Central memory CD8-positive, alpha-beta T cell (primary cell): ENCODE measurements at regions not wholly inside any gene's neighbourhood (a gene's known extent, or its start where the extent isn't known, plus 50 kb on each side); places are given as distances from the start of the nearest gene placed in this dataset.
"Not testable (repeated sequence)": the region's sequence is repeated elsewhere in the genome, so short reads cannot be mapped to it uniquely, and the experiment has no call there.

ENCODE experiments used
- ATAC-seq: fragments of 150-1000 bp; cut with Tn5 transposase; replicated peaks from 2 replicates; pipeline ENCODE4 v1.10.0; 2022; ENCODE audit warnings: mild to moderate bottlenecking, moderate FRiP score, moderate number of reproducible peaks; ENCODE audit not compliant: poor library complexity, severe bottlenecking; ENCODE audit errors: extremely low read depth
- DNase-seq, 2 donors: peaks; one replicate each; pipeline ENCODE4 v3.0.0; 2021; ENCODE audit warnings: low spot score in 2 of 2
- H3K27ac Mint-ChIP-seq: one replicate; pipeline ENCODE4 v1.8.0; 2022; ENCODE audit warnings: low read depth, mild to moderate bottlenecking, moderate library complexity, mixed read lengths
- H3K27me3 Mint-ChIP-seq: one replicate; pipeline ENCODE4 v1.8.0; 2022; ENCODE audit warnings: mixed read lengths
- H3K36me3 Mint-ChIP-seq: one replicate; pipeline ENCODE4 v1.8.0; 2022; ENCODE audit warnings: mild to moderate bottlenecking, moderate library complexity, mixed read lengths; ENCODE audit not compliant: insufficient read depth
- H3K4me1 Mint-ChIP-seq: one replicate; pipeline ENCODE4 v1.8.0; 2022; ENCODE audit warnings: mixed read lengths
- H3K4me3 Mint-ChIP-seq: one replicate; pipeline ENCODE4 v1.8.0; 2022; ENCODE audit warnings: mild to moderate bottlenecking, moderate library complexity, mixed read lengths
- H3K9me3 Mint-ChIP-seq: one replicate; pipeline ENCODE4 v1.8.0; 2022; ENCODE audit warnings: mixed read lengths

DNA sequence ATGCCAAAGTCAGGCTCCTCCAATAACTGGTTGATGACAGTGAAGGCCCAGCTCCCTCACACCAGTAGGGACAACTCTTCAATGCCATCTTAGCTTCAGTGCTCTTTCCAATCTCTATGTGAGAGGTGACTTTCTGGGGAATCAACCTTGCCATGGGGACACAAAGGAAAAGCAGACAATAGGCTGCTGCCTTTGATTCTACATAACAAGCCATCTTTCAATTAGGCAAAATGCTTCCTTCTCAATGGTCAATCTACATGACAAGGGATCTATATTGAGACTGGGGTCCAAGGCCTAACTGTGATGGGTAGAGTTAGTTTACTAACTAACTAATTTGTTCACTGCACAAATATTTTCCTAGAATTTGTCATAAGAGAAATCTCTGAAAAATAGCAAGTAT, 1417.5 kb upstream of the SEL1L start:
- no peak overlapping the region for H3K4me3 Mint-ChIP-seq
- ATAC-seq (no peak), DNase-seq (no peak)
- peaks cover 30% of the 10 kb centered on the region for H3K9me3 Mint-ChIP-seq
- no peak overlapping the region for H3K27ac Mint-ChIP-seq
- no peaks in the 10 kb centered on the region for H3K4me1 Mint-ChIP-seq
- no peaks in the 10 kb centered on the region for H3K27me3 Mint-ChIP-seq
- H3K36me3 Mint-ChIP-seq: peaks cover 1% of the 10 kb centered on the region

DNA sequence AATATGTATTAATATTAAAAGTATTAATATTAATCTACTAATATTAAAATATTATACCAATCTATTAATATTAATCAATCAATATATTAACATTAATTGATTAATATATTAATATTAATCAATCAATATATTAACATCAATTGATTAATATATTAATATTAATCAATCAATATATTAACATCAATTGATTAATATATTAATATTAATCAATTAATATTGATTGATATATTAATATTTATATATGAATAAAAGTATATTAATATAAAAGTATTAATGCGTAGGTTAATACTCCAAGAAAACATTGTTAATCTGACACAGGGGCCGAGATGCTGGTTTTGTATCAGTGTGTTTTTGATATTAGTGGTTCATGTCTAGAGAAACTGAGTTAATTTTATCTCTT, 1430.1 kb upstream of the SEL1L start:
- H3K9me3 Mint-ChIP-seq: peaks cover 14% of the 10 kb centered on the region
- H3K4me3 Mint-ChIP-seq: no peak overlapping the region
- H3K27me3 Mint-ChIP-seq: no peaks in the 10 kb centered on the region
- no peak overlapping the region for H3K27ac Mint-ChIP-seq
- DNase-seq: no peak
- H3K4me1 Mint-ChIP-seq: no peaks in the 10 kb centered on the region
- no peaks in the 10 kb centered on the region for H3K36me3 Mint-ChIP-seq
- ATAC-seq: no peak

DNA sequence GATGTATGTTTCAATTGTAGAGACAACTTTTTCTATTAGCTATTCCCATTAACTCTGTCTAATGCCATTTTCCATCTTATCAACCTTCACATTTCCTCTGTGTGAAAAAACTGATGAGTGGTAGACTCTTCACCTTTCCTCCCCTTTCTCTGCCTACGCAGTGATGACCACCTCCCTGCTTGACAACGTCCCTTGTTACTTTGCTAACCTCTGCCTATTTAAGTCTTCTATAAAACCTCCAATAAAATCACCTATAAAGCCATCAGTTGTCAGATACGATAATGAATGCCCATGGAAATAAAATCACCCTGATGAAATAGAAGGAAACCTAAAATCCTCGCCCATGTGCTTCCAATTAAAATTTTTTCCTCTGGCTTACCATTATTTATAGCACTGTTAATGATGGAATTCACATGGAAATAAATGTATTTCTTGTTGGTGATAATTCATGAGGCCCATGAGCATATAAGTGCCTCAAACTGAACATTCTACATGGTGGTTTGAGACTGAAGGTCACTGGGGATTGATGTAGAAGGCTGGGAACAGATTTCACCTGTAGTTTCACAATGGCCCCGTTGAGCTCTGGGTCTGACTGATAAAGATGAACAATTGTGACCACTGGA, 1454.0 kb upstream of the SEL1L start:
- Mint-ChIP-seq H3K4me3 (no peak overlapping the region), H3K4me1 (no peaks in the 10 kb centered on the region), H3K27me3 (no peaks in the 10 kb centered on the region), H3K36me3 (no peaks in the 10 kb centered on the region), H3K9me3 (peaks cover 5% of the 10 kb centered on the region), H3K27ac (no peak overlapping the region)
- no peak for DNase-seq
- no peak for ATAC-seq

DNA sequence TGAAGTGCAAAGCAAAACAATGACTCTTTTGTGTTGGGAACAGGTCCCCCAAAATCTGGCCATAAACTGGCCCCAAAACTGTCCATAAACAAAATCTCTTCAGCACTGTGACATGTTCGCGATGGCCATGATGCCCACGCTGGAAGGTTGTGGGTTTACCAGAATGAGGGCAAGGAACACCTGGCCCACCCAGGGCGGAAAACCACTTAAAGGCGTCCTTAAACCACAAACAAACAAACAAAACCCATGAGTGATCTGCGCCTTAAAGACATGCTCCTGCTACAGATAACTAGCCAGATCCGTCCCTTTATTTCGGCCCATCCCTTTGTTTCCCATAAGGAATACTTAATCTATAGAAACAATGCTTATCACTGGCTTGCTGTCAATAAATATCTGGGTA, 1460.9 kb upstream of the SEL1L start:
- H3K27ac Mint-ChIP-seq, H3K4me1 Mint-ChIP-seq, H3K4me3 Mint-ChIP-seq, DNase-seq, H3K27me3 Mint-ChIP-seq, ATAC-seq, H3K36me3 Mint-ChIP-seq: not testable (repeated sequence)
- H3K9me3 Mint-ChIP-seq: peaks cover 15% of the 10 kb centered on the region

DNA sequence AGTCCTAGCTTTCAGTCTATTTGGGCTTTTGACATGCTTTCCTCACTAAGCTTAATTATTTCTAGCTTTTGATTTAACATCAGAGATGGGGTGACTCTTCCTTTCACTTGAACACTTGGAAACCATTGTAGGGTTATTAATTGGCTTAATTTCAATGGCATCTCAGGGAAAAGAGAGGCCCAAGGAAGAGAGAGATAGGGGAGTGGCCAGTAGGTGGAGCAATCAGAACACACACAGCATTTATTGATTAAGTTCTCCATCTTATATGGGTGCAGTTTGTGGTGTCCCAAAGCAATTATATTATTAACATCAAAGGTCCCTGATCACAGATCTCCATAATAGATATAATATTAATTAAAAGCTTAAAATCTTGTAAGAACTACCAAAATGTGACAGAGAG, 1466.1 kb upstream of the SEL1L start:
- Mint-ChIP-seq H3K36me3 (no peaks in the 10 kb centered on the region), H3K9me3 (peaks cover 10% of the 10 kb centered on the region), H3K4me1 (no peaks in the 10 kb centered on the region), H3K27ac (no peak overlapping the region), H3K4me3 (no peak overlapping the region), H3K27me3 (no peaks in the 10 kb centered on the region)
- ATAC-seq (no peak), DNase-seq (no peak)

DNA sequence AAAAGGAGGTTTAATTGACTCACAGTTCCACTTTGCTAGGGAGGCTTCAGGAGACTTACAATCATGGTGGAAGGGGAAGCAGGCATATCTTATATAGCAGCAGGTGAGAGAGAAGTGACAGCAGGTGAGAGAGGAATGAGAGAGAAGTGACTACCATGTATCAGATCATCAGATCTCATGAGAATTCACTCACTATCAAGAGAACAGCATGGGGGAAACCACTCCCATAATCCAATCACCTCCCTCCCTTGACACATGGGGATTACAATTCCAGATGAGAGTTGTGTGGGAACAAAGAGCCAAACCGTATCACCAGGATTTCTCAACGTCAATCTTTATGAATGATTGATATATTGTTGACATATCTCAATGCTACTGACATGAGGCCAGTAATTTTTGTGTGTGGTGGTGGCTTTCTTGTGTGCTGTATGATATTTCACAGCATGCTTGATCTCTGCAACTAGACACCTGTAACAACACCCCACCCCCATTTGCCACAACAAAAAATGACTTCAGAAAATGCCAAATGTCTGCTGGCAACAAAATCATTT, 1470.9 kb upstream of the SEL1L start:
- no peak for ATAC-seq

DNA sequence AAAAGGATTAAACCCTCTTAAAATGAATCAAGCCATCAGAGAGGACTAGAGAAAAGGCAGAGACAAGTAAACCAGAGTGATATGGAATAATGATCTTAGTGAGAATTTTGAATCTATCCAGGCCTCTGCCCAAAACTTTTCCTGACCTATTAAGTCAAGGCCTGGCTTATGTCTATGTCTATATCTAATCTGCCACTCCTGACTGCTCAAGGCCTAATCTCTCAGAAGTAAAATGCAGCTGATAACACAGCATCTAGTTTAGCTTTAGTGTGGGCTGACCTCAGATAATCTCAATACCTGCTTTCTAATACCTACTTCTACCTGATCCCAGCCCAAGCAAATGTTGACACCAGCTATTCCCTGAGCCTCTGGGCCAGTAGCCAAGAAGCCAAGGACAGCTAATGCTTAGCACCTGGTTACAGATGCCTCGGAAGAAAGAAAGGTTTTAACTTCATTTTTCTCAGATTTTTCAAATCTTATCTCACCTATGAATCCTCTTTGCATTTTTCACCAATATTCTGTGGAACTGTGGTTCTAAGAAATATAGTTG, 1472.5 kb upstream of the SEL1L start:
- H3K27ac Mint-ChIP-seq: no peak overlapping the region
- H3K9me3 Mint-ChIP-seq: peaks cover 18% of the 10 kb centered on the region
- H3K27me3 Mint-ChIP-seq: no peaks in the 10 kb centered on the region
- no peak overlapping the region for H3K4me3 Mint-ChIP-seq
- H3K4me1 Mint-ChIP-seq: no peaks in the 10 kb centered on the region
- DNase-seq (no peak), ATAC-seq (no peak)
- H3K36me3 Mint-ChIP-seq: no peaks in the 10 kb centered on the region

More for the DNA sequence above, 1470.9 kb upstream of the SEL1L start:
- H3K9me3 Mint-ChIP-seq: peaks cover 13% of the 10 kb centered on the region
- H3K27me3 Mint-ChIP-seq: no peaks in the 10 kb centered on the region
- H3K36me3 Mint-ChIP-seq: no peaks in the 10 kb centered on the region
- no peaks in the 10 kb centered on the region for H3K4me1 Mint-ChIP-seq
- H3K4me3 Mint-ChIP-seq: no peak overlapping the region
- no peak for DNase-seq
- H3K27ac Mint-ChIP-seq: no peak overlapping the region

DNA sequence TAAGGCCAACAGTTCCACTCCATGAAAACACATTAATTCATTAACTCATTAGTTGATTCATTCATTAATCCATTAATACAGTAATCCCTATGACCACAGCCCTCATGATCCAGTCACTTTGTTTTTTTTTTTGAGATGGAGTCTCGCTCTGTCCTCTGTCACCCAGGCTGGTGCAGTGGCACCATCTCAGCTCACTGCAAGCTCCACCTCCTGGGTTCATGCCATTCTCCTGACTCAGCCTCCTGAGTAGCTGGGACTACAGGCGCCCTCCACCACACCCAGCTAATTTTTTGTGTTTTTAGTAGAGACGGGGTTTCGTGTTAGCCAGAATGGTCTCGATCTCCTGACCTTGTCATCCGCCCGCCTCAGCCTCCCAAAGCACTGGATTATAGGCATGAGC, 1473.4 kb upstream of the SEL1L start:
- peaks cover 18% of the 10 kb centered on the region for H3K9me3 Mint-ChIP-seq
- H3K4me1 Mint-ChIP-seq, H3K4me3 Mint-ChIP-seq, H3K27ac Mint-ChIP-seq, ATAC-seq, H3K36me3 Mint-ChIP-seq, DNase-seq, H3K27me3 Mint-ChIP-seq: not testable (repeated sequence)

DNA sequence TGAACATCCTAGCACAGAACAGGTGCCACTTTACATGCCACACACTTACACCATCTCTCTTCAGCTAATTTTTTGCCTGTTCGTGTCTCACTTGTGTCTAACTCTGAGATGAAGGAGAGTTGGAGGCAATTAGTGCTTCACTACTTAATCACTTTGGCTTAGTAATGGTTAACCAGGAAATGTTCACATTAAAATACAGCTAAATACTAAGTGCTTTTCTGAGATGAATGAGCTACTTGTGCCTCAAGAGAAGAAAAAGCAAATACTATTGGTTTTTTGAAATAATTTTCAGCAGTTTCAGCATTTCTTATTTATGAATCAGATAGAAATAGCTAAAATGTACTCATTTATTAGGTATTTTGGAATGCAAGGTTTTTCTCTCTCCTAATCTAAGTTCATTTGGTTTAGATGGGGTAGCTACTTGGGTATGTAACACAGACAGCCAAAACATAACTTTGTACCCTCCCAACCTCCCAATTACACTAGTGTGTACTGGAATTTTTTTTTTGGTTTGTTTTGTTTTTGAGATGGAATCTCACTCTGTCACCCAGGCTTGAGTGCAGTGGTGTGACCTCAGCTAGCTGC, 1474.1 kb upstream of the SEL1L start:
- ATAC-seq (no peak), DNase-seq (no peak)
- no peaks in the 10 kb centered on the region for H3K36me3 Mint-ChIP-seq
- H3K27ac Mint-ChIP-seq: no peak overlapping the region
- H3K27me3 Mint-ChIP-seq: no peaks in the 10 kb centered on the region
- no peaks in the 10 kb centered on the region for H3K4me1 Mint-ChIP-seq
- no peak overlapping the region for H3K4me3 Mint-ChIP-seq
- H3K9me3 Mint-ChIP-seq: peaks cover 18% of the 10 kb centered on the region

DNA sequence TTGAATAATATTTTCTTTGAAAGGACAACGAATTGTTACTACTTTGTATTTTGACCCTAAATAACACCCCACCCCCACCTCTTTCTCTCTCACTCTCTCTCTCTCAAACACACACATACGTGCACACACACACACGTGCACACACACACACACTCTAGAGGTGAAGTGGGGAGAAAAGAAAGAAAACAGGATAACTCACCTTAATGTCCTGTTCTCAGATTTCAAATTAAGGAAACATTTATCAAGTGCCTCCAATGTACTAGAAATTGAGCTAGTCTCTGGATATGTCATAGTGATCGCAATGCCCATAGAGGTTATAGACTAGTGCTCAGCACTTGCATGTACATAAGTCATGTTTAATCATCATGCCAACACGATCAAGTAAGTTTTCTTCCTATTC, 1483.6 kb upstream of the SEL1L start:
- Mint-ChIP-seq H3K27me3 (no peaks in the 10 kb centered on the region), H3K4me1 (no peaks in the 10 kb centered on the region), H3K36me3 (no peaks in the 10 kb centered on the region), H3K9me3 (peaks cover 21% of the 10 kb centered on the region), H3K4me3 (no peak overlapping the region), H3K27ac (no peak overlapping the region)
- ATAC-seq: no peak
- no peak for DNase-seq

DNA sequence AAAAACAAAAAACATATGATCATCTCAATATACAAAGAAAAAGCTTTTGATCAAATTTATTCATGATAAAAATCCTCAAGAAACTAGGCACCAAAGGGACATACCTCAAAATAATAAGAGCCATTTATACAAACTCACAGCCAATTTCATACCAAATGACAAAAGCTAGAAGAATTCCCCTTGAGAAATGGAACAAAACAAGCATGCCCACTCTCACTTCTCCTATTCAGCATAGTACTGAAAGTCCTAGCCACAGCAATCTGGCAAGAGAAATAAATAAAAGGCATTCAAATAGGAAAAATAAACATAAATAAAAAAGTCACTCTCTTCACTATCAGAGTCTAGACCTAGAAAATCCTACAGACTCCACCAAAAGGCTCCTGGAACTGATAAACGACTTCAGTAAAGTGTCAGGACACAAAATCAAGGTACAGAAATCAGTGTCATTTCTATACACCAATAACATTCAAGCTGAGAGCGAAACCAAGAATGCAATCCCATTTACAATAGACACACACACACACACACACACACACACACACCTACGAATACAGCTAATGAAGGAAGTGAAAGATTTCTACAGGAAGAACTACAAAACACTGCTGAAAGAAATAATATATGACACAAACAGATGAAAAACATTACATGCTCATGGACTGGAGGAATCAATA, 1486.2 kb upstream of the SEL1L start:
- DNase-seq (no peak), ATAC-seq (no peak)
- H3K4me3 Mint-ChIP-seq: no peak overlapping the region
- H3K27me3 Mint-ChIP-seq: no peaks in the 10 kb centered on the region
- H3K4me1 Mint-ChIP-seq: no peaks in the 10 kb centered on the region
- no peak overlapping the region for H3K27ac Mint-ChIP-seq
- peaks cover 6% of the 10 kb centered on the region for H3K9me3 Mint-ChIP-seq
- H3K36me3 Mint-ChIP-seq: no peaks in the 10 kb centered on the region

DNA sequence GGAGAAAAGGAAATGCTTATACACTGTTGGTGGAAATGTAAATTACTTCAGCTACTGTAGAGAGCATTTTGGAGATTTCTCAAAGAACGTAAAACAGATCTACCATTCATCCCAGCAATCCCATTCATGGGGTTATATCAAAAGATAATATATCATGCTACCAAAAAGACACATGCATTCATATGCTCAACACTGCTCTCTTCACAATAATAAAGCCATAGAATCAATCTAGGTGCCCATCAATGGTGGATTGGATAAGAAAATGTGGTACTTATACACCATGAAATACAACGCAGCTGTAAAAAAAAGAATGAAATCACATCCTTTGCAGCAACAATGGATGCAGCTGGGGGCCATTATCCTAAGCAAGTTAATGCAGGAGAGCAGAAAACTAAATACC, 1487.7 kb upstream of the SEL1L start:
- no peak overlapping the region for H3K27ac Mint-ChIP-seq
- H3K9me3 Mint-ChIP-seq: peaks cover 16% of the 10 kb centered on the region
- no peaks in the 10 kb centered on the region for H3K4me1 Mint-ChIP-seq
- no peaks in the 10 kb centered on the region for H3K36me3 Mint-ChIP-seq
- no peak overlapping the region for H3K4me3 Mint-ChIP-seq
- DNase-seq (no peak), ATAC-seq (no peak)
- H3K27me3 Mint-ChIP-seq: no peaks in the 10 kb centered on the region

DNA sequence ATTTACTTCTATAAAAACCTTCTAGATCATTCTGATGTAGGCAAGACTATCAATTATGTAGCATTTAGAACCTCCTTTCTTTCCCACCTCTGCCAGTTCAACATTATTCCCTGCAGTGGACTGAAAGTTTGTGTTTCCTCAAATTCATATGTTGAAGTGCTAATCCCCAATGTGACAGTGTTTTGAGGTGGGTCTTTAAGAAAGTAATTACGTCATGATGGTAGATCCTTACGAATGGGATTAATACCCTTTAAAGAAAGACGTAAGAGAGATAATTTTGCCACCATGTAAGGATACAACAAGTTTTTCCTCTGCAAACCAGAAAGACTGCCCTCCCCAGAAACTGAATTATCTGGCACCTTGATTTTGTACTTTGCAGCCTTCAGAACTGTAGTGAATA, 1489.7 kb upstream of the SEL1L start:
- H3K9me3 Mint-ChIP-seq: peaks cover 11% of the 10 kb centered on the region
- H3K36me3 Mint-ChIP-seq: no peaks in the 10 kb centered on the region
- ATAC-seq: no peak

More for the DNA sequence above, 1489.7 kb upstream of the SEL1L start:
- Mint-ChIP-seq H3K27me3 (no peaks in the 10 kb centered on the region), H3K27ac (no peak overlapping the region), H3K4me1 (no peaks in the 10 kb centered on the region), H3K4me3 (no peak overlapping the region)
- no peak for DNase-seq
